IMR-90 (cell line): ENCODE measurements at regions not wholly inside any gene's neighbourhood (a gene's known extent, or its start where the extent isn't known, plus 50 kb on each side); places are given as distances from the start of the nearest gene placed in this dataset.

ENCODE experiments used
- ATAC-seq: fragments of 200-7000 bp; cut with Tn5 transposase; 2 replicates; pipeline ENCODE4 v1.9.1; 2020; ENCODE audit warnings: low read depth, mild to moderate bottlenecking, moderate library complexity
- BruUV-seq: library from RNA; stranded (reverse); fragments of 400-500 nt; replicated peaks from 2 replicates; lab custom pipeline; 2021; lab: Mats Ljungman, UMichigan
- CTCF ChIA-PET: fragments of 300-600 bp; formaldehyde crosslinking; extraction: SDS; loops from one replicate; lab custom pipeline; 2021; ENCODE audit warnings: antibody characterized with exemption; lab: Yijun Ruan, JAX
- POLR2A ChIA-PET: fragments of 300-600 bp; sonication (Branson Sonifier 250); formaldehyde crosslinking; loops from one replicate; lab custom pipeline; 2022; ENCODE audit warnings: antibody characterized with exemption; ENCODE audit not compliant: unreplicated experiment; lab: Charles Lee
- DNase-seq: peaks from one replicate; pipeline ENCODE4 v3.0.0; 2013
- H2AFZ ChIP-seq: replicated peaks from 2 replicates; pipeline ENCODE3; 2013; ENCODE audit warnings: low read length, mild to moderate bottlenecking; ENCODE audit not compliant: poor library complexity
- H2AK5ac ChIP-seq: 2 replicates; pipeline ENCODE4 v1.6.1; 2013; ENCODE audit warnings: low read depth, low read length, inconsistent platforms
- H2AK9ac ChIP-seq: replicated peaks from 2 replicates; pipeline ENCODE3; 2013; ENCODE audit warnings: mild to moderate bottlenecking, low read depth, low read length, moderate library complexity; ENCODE audit not compliant: poor library complexity
- H2BK120ac ChIP-seq: 2 replicates; pipeline ENCODE4 v1.6.1; 2013; ENCODE audit warnings: low read depth, low read length, inconsistent platforms
- H2BK15ac ChIP-seq: 3 replicates; pipeline ENCODE4 v1.6.1; 2013; ENCODE audit warnings: low read depth, low read length, inconsistent platforms
- H2BK20ac ChIP-seq: 2 replicates; pipeline ENCODE4 v1.6.1; 2013; ENCODE audit warnings: low read depth, mild to moderate bottlenecking, inconsistent platforms, low read length, moderate library complexity
- H2BK5ac ChIP-seq: 2 replicates; pipeline ENCODE4 v1.6.1; 2013; ENCODE audit warnings: mild to moderate bottlenecking, low read depth, low read length, inconsistent platforms; ENCODE audit not compliant: poor library complexity, severe bottlenecking
- H3K14ac ChIP-seq: replicated peaks from 2 replicates; pipeline ENCODE4 v1.6.1; 2013; ENCODE audit warnings: low read depth, low read length, inconsistent platforms
- H3K18ac ChIP-seq: 2 replicates; pipeline ENCODE4 v1.6.1; 2013; ENCODE audit warnings: low read depth, low read length, control low read depth
- H3K23ac ChIP-seq: 2 replicates; pipeline ENCODE4 v1.6.1; 2013; ENCODE audit warnings: low read depth, low read length, inconsistent platforms
- H3K27ac ChIP-seq: 2 replicates; pipeline ENCODE4 v1.5.1; 2013; ENCODE audit warnings: mild to moderate bottlenecking, control low read depth, low read length; ENCODE audit not compliant: insufficient read depth
- H3K27me3 ChIP-seq: 2 replicates; pipeline ENCODE4 v1.6.1; 2013; ENCODE audit warnings: low read length; ENCODE audit not compliant: control insufficient read depth, insufficient read depth
- H3K36me3 ChIP-seq: 2 replicates; pipeline ENCODE4 v1.6.1; 2013; ENCODE audit warnings: low read length, mixed read lengths; ENCODE audit not compliant: control insufficient read depth, insufficient read depth
- H3K4ac ChIP-seq: 2 replicates; pipeline ENCODE4 v1.6.1; 2013; ENCODE audit warnings: low read depth, low read length, inconsistent platforms
- H3K4me1 ChIP-seq: 2 replicates; pipeline ENCODE4 v1.6.1; 2013; ENCODE audit warnings: low read length, mixed read lengths; ENCODE audit not compliant: control insufficient read depth, insufficient read depth
- H3K4me2 ChIP-seq: 2 replicates; pipeline ENCODE4 v1.6.1; 2013; ENCODE audit warnings: low read depth, mild to moderate bottlenecking, control low read depth, low read length, moderate library complexity
- H3K4me3 ChIP-seq: 2 replicates; pipeline ENCODE4 v1.5.1; 2013; ENCODE audit warnings: low read depth, mild to moderate bottlenecking, control low read depth, low read length, moderate library complexity; ENCODE audit not compliant: insufficient read depth
- H3K56ac ChIP-seq: 2 replicates; pipeline ENCODE4 v1.6.1; 2013; ENCODE audit warnings: low read length, inconsistent platforms; ENCODE audit not compliant: insufficient read depth; ENCODE audit errors: extremely low read depth
- H3K79me1 ChIP-seq, 2 experiments: 2 replicates each; pipeline ENCODE4 v1.6.1; 2013; ENCODE audit warnings: low read length in 2 of 2, inconsistent platforms in 1 of 2, low read depth in 1 of 2
- H3K9ac ChIP-seq: 2 replicates; pipeline ENCODE4 v1.6.1; 2013; ENCODE audit warnings: low read depth, low read length, control low read depth
- H3K9me1 ChIP-seq: 2 replicates; pipeline ENCODE4 v1.6.1; 2013; ENCODE audit warnings: low read length, inconsistent platforms; ENCODE audit not compliant: insufficient read depth
- H3K9me3 ChIP-seq: 2 replicates; pipeline ENCODE4 v1.6.1; 2013; ENCODE audit warnings: low read length; ENCODE audit not compliant: control insufficient read depth, insufficient read depth
- H4K20me1 ChIP-seq: 2 replicates; pipeline ENCODE4 v1.6.1; 2013; ENCODE audit warnings: low read length, inconsistent platforms; ENCODE audit not compliant: insufficient read depth
- H4K5ac ChIP-seq: 2 replicates; pipeline ENCODE4 v1.6.1; 2013; ENCODE audit warnings: mild to moderate bottlenecking, low read depth, low read length, control low read depth
- H4K8ac ChIP-seq, 2 experiments: 2 replicates each; pipeline ENCODE4 v1.6.1; 2013; ENCODE audit warnings: low read depth in 2 of 2, low read length in 2 of 2, control low read depth in 1 of 2, inconsistent platforms in 1 of 2
- H4K91ac ChIP-seq: 2 replicates; pipeline ENCODE4 v1.6.1; 2013; ENCODE audit warnings: low read depth, low read length, inconsistent platforms; ENCODE audit not compliant: insufficient read depth
- BHLHE40 ChIP-seq: fragments of 150-350 bp; IDR thresholded peaks from 2 replicates; pipeline ENCODE4 v1.6.1; 2016; ENCODE audit warnings: mild to moderate bottlenecking, low read depth, low read length
- CEBPB ChIP-seq: IDR thresholded peaks from 2 replicates; pipeline ENCODE4 v1.6.1; 2012; ENCODE audit warnings: low read depth, low read length, improper control_type of control experiment
- CHD1 ChIP-seq: IDR thresholded peaks from 2 replicates; pipeline ENCODE4 v1.6.1; 2012; ENCODE audit warnings: low read depth, low read length, improper control_type of control experiment
- CTCF ChIP-seq: conservative IDR thresholded peaks from 2 replicates; pipeline ENCODE4 v1.5.1; 2012; ENCODE audit warnings: mild to moderate bottlenecking, low read depth, low read length, improper control_type of control experiment
- ELK1 ChIP-seq: fragments of 150-350 bp; IDR thresholded peaks from 2 replicates; pipeline ENCODE4 v1.6.1; 2016; ENCODE audit warnings: low read depth, mild to moderate bottlenecking, low read length, moderate library complexity, borderline replicate concordance
- FOS ChIP-seq: fragments of 150-350 bp; IDR thresholded peaks from 2 replicates; pipeline ENCODE4 v1.6.1; 2016; ENCODE audit warnings: low read depth, low read length
- MAFK ChIP-seq: IDR thresholded peaks from 2 replicates; pipeline ENCODE4 v1.6.1; 2012; ENCODE audit warnings: low read depth, low read length, improper control_type of control experiment
- MAZ ChIP-seq: IDR thresholded peaks from 2 replicates; pipeline ENCODE4 v1.6.1; 2012; ENCODE audit warnings: low read depth, mild to moderate bottlenecking, low read length, improper control_type of control experiment, moderate library complexity, borderline replicate concordance
- MXI1 ChIP-seq: IDR thresholded peaks from 2 replicates; pipeline ENCODE4 v1.6.1; 2012; ENCODE audit warnings: low read depth, mild to moderate bottlenecking, low read length, moderate library complexity, borderline replicate concordance
- NFE2L2 ChIP-seq: fragments of 150-350 bp; IDR thresholded peaks from 2 replicates; pipeline ENCODE4 v1.6.1; 2016; ENCODE audit warnings: low read depth, mild to moderate bottlenecking, low read length
- POLR2A ChIP-seq: IDR thresholded peaks from 2 replicates; pipeline ENCODE4 v1.6.1; 2012; ENCODE audit warnings: mild to moderate bottlenecking, low read depth, low read length
- RAD21 ChIP-seq: IDR thresholded peaks from 2 replicates; pipeline ENCODE4 v1.6.1; 2012; ENCODE audit warnings: low read length, improper control_type of control experiment
- RCOR1 ChIP-seq: IDR thresholded peaks from 2 replicates; pipeline ENCODE4 v1.6.1; 2012; ENCODE audit warnings: mild to moderate bottlenecking, low read length, improper control_type of control experiment; ENCODE audit not compliant: insufficient replicate concordance
- RFX5 ChIP-seq: IDR thresholded peaks from 2 replicates; pipeline ENCODE4 v1.8.0; 2012; ENCODE audit warnings: low read depth, mild to moderate bottlenecking, low read length, moderate library complexity
- SMC3 ChIP-seq: fragments of 150-350 bp; IDR thresholded peaks from 2 replicates; pipeline ENCODE4 v1.6.1; 2016; ENCODE audit warnings: low read depth, mild to moderate bottlenecking, antibody characterized with exemption, low read length, moderate library complexity
- USF2 ChIP-seq: fragments of 150-350 bp; IDR thresholded peaks from 2 replicates; pipeline ENCODE4 v1.6.1; 2017; ENCODE audit warnings: mild to moderate bottlenecking, antibody characterized with exemption, low read length, low read depth
- WGBS, 2 experiments: methylation state at CpG; one replicate each; pipeline versions ENCODE4 v1.1.5 to v1.1.7; 2013; ENCODE audit warnings: missing lambda C conversion rate in 2 of 2; ENCODE audit not compliant: insufficient read length in 1 of 2; ENCODE audit errors: extremely low coverage in 2 of 2; 5-methylcytosine and 5-hydroxymethylcytosine counted together
- dilution Hi-C: fragments of 300-500 bp; cut with HindIII; formaldehyde crosslinking; loops from one replicate; pipeline ENCODE4 v1.14.3; 2018; ENCODE audit warnings: low sequenced_read_pairs; ENCODE audit not compliant: unreplicated experiment
- in situ Hi-C: fragments of 300-500 bp; cut with MboI; formaldehyde crosslinking; loops from 3 replicates; pipeline ENCODE4 v1.14.3; 2019; ENCODE audit warnings: low sequenced_read_pairs, inconsistent platforms, mixed read lengths
- intact Hi-C: fragments of 100-400 bp; cut with micrococcal nuclease; formaldehyde crosslinking; loops from 2 replicates; pipeline ENCODE4 v1.10.0; 2022

GRCh38 chrX:137263374-137263773, 229.6 kb upstream of the GPR101 start:
- Histone ChIP-seq H3K18ac (no peak overlapping the region), H2BK5ac (no peak overlapping the region), H4K5ac (no peak overlapping the region), H3K56ac (no peak overlapping the region), H3K36me3 (no peaks in the 10 kb centered on the region), H2AK5ac (no peak overlapping the region), H3K9ac (no peak overlapping the region), H3K4me3 (no peak overlapping the region), H2BK120ac (no peak overlapping the region), H2AFZ (no peak overlapping the region), H2BK20ac (no peak overlapping the region), H3K9me1 (no peaks in the 10 kb centered on the region), H4K91ac (no peak overlapping the region), H4K8ac (no peak overlapping the region), H4K20me1 (no peaks in the 10 kb centered on the region), H2AK9ac (no peak overlapping the region), H3K79me1 (no peaks in the 10 kb centered on the region), H3K4me1 (no peaks in the 10 kb centered on the region), H3K27me3 (no peaks in the 10 kb centered on the region), H3K9me3 (no peaks in the 10 kb centered on the region), H3K4ac (no peak overlapping the region), H3K14ac (no peak overlapping the region), H3K23ac (no peak overlapping the region), H3K4me2 (no peak overlapping the region), H2BK15ac (no peak overlapping the region), H3K27ac (no peak overlapping the region)
- no CpG with 5 or more reads among the region's 3 CpGs for WGBS, 2 experiments
- dilution Hi-C loops (no loop called here), in situ Hi-C loops (no loop called here), intact Hi-C loops (no loop called here)
- no TSS peak for BruUV-seq
- POLR2A ChIA-PET, result no interaction called here
- no peak for ATAC-seq
- DNase-seq, result no peak
- TF ChIP-seq RAD21, result no peak
- no peak for TF ChIP-seq RCOR1
- no peak for TF ChIP-seq SMC3
- TF ChIP-seq CHD1, result no peak
- no peak for TF ChIP-seq USF2
- no peak for TF ChIP-seq CEBPB
- no peak for TF ChIP-seq ELK1
- no peak for TF ChIP-seq NFE2L2
- no peak for TF ChIP-seq MAFK
- TF ChIP-seq BHLHE40, result no peak
- no peak for TF ChIP-seq MXI1
- no peak for TF ChIP-seq POLR2A
- no peak for TF ChIP-seq CTCF
- no peak for TF ChIP-seq RFX5
- no peak for TF ChIP-seq FOS
- no peak for TF ChIP-seq MAZ
- CTCF ChIA-PET, result no interaction called here
